GM13977 (cell line): ENCODE measurements at regions not wholly inside any gene's neighbourhood (a gene's known extent, or its start where the extent isn't known, plus 50 kb on each side); places are given as distances from the start of the nearest gene placed in this dataset.
"Not testable (repeated sequence)": the region's sequence is repeated elsewhere in the genome, so short reads cannot be mapped to it uniquely, and the experiment has no call there.

ENCODE experiments used
- DNase-seq: peaks from one replicate; pipeline ENCODE4 v3.0.0; 2012; ENCODE audit warnings: low spot score
- CTCF ChIP-seq: IDR thresholded peaks from 2 replicates; pipeline ENCODE4 v1.5.1; 2012; ENCODE audit warnings: mild to moderate bottlenecking, control low read depth; ENCODE audit not compliant: insufficient read depth; ENCODE audit errors: extremely low read depth, missing control alignments
- in situ Hi-C: fragments of 300-500 bp; cut with MboI; formaldehyde crosslinking; loops from one replicate; pipeline ENCODE4 v1.12.0; 2022; ENCODE audit warnings: low sequenced_read_pairs, low pct_unique_long_range_greater_than_20kb, mixed read lengths, inconsistent platforms; ENCODE audit not compliant: unreplicated experiment

- DNase-seq, result no peak
- peak; percentile 68 for TF ChIP-seq CTCF
- in situ Hi-C loops, result loop anchor here (25.0 kb wide), 2 partner anchors 328 to 903 kb away; partner anchors contain the start of genes OR2H2 and ZNF311
These were observed 158.4 kb downstream of the GPX5 start for GRCh38 chr6:28683945-28684538.

GRCh38 chr6:28685960-28686359 lies 160.3 kb downstream of the GPX5 start:
- in situ Hi-C loops, result loop anchor here (25.0 kb wide), 2 partner anchors 326 to 901 kb away; partner anchors contain the start of genes OR2H2 and ZNF311
- not testable (repeated sequence) for DNase-seq

- peak; percentile 67 for TF ChIP-seq CTCF
- DNase-seq, result not testable (repeated sequence)
- in situ Hi-C loops, result loop anchor here (25.0 kb wide), 2 partner anchors 326 to 901 kb away; partner anchors contain the start of genes OR2H2 and ZNF311
These were observed 160.9 kb downstream of the GPX5 start for GRCh38 chr6:28686446-28687027.

- in situ Hi-C loops, result loop anchor here (25.0 kb wide), 2 partner anchors 325 to 900 kb away; partner anchors contain the start of genes OR2H2 and ZNF311
- not testable (repeated sequence) for DNase-seq
These were observed 161.8 kb downstream of the GPX5 start for GRCh38 chr6:28687309-28687981.

GRCh38 chr6:28691991-28692390 lies 166.3 kb downstream of the GPX5 start:
- not testable (repeated sequence) for DNase-seq
- in situ Hi-C loops, result loop anchor here (25.0 kb wide), 2 partner anchors 320 to 895 kb away; partner anchors contain the start of genes OR2H2 and ZNF311

GRCh38 chr6:28693033-28693750 lies 167.5 kb downstream of the GPX5 start:
- no peak for DNase-seq

GRCh38 chr6:28693751-28694443 lies 168.2 kb downstream of the GPX5 start:
- no peak for TF ChIP-seq CTCF
- DNase-seq, result no peak
- in situ Hi-C loops, result loop anchor here (25.0 kb wide), 2 partner anchors 318 to 893 kb away; partner anchors contain the start of genes OR2H2 and ZNF311

More at GRCh38 chr6:28693033-28693750, 167.5 kb downstream of the GPX5 start:
- in situ Hi-C loops, result loop anchor here (25.0 kb wide), 2 partner anchors 319 to 894 kb away; partner anchors contain the start of genes OR2H2 and ZNF311
- TF ChIP-seq CTCF, result no peak
